HG02884 (cell line): ENCODE measurements at regions not wholly inside any gene's neighbourhood (a gene's known extent, or its start where the extent isn't known, plus 50 kb on each side); places are given as distances from the start of the nearest gene placed in this dataset.
"Not testable (repeated sequence)": the region's sequence is repeated elsewhere in the genome, so short reads cannot be mapped to it uniquely, and the experiment has no call there.

Experiments used
- ATAC-seq: cut with Tn5 transposase; IDR thresholded peaks from one replicate; pipeline ENCODE4 v1.9.1; 2021; ENCODE audit warnings: mild to moderate bottlenecking, moderate library complexity; ENCODE audit not compliant: unreplicated experiment

DNA sequence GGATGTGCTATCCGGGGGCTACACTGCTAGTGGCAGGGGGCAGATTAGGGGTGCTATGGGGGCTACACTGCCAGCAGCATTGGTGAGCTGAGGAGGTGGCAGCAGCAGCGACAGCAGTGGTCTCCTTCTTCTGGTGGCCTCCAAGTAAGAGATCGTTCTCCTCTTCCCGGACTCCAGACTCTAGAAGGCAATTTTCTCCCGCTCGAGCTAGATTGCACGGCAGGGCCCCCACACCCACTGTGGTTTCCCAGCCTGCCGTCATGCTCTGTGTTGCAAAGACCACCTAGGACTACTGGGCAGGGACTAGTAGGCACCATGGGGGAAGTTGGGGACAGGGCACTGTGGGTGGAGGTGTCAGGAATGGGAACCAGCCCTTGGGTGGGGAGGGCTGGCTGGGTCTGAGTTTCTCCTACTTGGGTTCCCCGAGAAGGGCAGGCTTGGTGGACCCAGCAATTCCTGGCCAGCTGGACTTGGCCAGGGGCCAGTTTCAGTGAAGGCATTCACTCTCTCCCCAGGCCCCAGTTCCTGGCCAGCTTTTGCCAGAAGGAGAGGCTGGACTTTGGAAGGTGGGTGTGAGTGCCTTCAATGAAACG, 203.4 kb upstream of the WSB1 start:
- not testable (repeated sequence) for ATAC-seq

DNA sequence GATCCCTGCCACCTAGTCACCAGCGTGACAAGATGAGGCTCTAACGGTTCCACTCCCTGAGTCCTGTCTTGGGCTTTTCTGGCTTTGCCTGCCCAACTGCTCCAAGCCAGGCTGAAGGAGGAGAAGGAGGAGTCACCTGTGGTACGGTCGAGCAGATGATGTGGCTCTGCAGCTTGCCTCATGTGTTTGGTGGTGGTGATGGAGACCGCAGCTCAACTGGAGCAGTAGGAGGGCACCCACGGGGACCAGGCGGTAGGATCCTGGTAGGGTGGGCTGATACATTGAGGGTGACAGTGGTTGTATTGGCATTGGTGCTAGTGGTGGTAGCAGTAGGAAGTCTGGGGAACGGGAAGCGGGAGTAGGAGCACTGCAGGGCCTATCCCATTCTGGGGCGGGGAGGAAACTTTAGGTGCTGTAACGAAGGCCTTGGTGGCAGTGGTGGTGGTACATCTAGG, 202.8 kb upstream of the WSB1 start:
- no peak for ATAC-seq

GRCh38 chr17:27094179-27094578, 199.7 kb upstream of the WSB1 start:
- ATAC-seq, result not testable (repeated sequence)

GRCh38 chr17:27095821-27096220, 198.1 kb upstream of the WSB1 start:
- not testable (repeated sequence) for ATAC-seq

DNA sequence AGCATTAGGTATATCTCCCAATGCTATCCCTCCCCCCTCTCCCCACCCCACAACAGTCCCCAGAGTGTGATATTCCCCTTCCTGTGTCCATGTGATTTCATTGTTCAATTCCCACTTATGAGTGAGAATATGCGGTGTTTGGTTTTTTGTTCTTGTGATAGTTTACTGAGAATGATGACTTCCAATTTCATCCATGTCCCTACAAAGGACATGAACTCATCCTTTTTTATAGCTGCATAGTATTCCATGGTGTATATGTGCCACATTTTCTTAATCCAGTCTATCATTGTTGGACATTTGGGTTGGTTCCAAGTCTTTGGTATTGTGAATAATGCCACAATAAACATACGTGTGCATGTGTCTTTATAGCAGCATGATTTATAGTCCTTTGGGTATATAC, 194.6 kb upstream of the WSB1 start:
- ATAC-seq, result not testable (repeated sequence)

- ATAC-seq, result not testable (repeated sequence)
Measured at GRCh38 chr17:27104605-27105221, 189.2 kb upstream of the WSB1 start.

DNA sequence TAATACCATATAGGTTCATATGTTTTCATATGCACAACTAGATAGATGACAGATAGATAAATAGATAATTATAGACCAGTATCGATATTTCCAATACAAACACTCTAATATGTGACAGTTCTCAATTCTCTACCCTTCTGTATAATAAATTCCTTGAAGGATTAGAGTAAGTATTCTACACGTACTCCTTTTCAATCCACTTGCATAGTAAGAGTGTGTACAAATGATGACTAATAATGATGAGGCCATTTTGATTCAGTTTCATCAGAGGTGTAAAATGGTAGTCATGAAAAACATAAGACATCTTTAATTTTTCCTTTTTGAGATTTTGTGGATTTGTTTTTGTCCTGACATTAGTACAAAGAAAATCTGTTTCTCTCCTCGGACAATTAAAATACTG, 188.3 kb upstream of the WSB1 start:
- ATAC-seq, result no peak

DNA sequence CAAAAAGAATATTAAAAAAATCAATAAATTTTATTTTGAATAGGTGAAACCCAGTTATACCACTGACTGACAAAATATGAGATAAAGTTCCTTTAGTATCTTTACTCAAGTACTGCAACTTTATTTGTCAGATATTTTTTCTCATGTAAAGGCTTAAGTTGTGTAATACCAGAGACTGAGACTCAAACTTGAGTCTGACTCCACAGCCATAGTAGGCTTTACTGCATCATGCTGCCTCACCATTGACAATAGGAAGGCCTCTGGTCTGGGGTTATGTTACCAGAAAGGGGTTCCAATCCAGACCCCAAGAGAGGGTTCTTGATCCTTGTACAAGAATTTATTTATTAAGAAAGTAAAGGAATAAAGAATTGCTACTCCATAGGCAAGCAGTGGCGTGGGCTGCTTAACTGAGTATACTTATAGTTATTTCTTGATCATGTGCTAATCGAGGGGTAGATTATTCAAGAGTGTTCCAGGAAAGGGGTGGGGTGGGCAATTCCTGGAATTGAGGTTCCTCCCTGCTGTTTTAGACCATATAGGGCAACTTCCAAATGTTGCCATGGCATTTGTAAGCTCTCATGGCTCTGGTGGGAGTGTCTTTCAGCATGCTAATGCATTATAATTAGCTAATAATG, 187.4 kb upstream of the WSB1 start:
- ATAC-seq, result no peak

- ATAC-seq, result no peak
Measured at GRCh38 chr17:27106982-27107360, 186.9 kb upstream of the WSB1 start.

DNA sequence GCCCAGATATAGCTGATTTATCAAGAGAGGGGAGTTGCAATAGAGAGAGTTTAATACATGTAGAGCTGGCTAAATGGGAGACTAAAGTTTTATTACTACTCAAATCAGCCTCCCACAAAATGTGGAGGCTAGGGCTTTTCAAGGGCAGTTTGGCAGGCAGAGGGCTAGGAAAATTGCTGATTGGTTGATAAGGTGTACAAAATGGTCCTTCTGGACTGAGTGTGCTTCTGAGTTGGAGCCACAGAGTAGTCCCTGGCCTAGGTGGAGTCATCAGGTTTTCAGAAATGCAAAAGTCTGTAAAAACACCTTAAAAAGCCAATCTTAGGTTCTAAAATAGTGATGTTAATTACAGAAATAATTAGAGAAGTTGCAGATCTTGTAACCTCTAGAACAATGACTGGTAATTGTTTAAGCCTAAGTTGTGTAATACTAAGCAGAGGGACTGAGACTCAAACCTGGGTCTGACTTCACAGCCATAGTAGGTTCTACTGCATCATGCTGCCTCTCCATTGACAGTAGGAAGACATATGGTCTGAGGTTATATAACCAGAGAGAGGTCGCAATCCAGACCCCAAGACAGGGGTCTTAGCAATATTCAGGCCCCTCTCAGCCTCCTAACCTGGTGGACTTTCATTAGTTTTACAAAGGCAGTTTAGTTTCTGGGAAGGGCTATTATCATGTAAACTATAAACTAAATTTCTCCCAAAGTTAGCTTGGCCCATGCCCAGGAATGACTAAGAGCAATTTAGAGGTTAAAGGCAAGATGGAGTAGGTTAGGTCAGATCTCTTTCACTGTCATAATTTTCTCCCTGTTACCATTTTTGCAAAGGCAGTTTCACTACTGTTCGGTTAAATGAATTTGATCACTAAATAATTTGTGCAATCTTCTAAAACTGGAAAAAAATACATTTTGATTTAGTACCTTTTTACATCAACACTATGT, 186.3 kb upstream of the WSB1 start:
- not testable (repeated sequence) for ATAC-seq

- no peak for ATAC-seq
Measured at GRCh38 chr17:27109346-27109745, 184.6 kb upstream of the WSB1 start.

DNA sequence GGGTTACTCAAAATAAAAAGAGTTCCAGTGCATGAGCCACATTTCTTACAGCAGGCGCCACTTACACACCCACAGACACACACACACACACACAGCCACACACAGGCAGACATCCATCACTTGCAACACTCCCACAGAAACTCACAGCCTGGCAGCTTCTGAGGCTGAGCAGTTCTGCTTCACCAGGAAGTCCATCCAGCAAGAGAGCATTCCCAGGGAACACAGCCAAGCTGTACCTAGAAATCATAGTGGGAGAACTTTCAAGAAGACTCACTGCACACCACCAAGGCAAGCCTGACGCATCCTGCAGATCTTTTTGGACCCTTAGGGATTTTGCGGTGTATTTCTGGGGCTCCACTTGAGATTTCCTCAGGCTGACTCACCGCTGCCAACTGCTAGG, 140.9 kb upstream of the WSB1 start:
- no peak for ATAC-seq

DNA sequence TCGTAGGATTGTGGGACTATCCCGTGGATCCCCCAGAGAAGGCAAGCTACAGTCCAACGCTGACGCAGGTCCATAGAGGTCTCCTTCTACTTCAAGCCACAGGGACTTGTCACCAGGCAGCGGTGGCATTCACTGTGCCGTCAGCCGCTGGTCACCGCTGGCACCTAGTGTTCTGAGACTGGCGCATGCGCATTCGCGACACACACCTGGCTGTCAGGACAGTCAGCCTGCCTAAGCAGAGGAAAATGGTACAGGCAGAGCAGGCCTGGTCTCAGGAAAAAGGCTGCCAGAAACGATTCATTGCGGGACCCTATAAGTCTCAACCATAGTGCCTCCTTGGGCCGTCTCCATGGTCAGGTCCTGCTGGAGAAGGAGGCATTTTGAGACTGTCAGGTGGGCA, 138.0 kb upstream of the WSB1 start:
- no peak for ATAC-seq

DNA sequence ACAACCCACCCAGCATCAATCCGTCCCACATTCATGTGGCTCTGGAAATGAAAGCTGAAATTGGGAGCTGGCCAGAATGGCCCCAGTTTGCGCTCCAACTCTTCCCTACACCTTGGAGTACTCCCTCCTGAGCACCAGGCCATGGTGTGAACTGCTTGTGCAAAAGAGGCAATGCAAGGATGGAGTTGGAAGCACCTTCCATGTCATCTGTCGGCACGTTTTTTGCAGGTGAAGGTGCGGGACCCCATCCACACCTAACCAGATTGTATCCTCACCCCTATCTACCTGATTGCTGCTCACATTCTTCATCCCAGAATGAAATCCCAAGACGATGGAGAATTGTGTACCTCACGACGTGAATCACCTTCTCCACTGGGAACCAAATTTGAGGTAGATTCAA, 136.6 kb upstream of the WSB1 start:
- no peak for ATAC-seq

GRCh38 chr17:27157898-27158297, 136.0 kb upstream of the WSB1 start:
- no peak for ATAC-seq

- no peak for ATAC-seq
Measured at GRCh38 chr17:27158382-27158781, 135.5 kb upstream of the WSB1 start.

- no peak for ATAC-seq
Measured at GRCh38 chr17:27180322-27180721, 113.6 kb upstream of the WSB1 start.

DNA sequence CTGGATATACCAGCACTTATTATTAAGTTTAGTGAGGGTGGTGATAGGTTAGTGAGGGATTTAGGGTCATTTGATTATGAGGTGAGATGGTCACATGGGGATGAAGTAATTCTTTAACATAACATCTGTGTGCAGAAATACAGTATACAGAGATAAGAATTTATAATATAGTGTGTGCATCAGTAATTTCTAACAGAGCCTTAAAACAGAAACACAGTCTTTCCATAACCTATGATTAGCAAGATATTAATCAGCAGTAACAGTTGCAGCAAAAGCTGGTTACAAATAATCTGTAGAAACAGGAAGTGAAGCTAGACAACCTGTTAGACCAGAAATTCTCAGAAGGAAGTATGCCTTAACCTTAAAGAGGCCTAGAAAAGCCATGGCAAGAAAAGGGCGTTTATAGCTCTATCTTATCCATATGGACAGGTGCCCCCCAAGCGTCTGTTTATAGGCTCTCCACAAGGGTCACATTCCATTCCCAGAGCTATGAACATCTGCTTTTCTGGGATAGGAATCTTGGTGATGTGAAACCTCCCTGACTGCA, 112.5 kb upstream of the WSB1 start:
- ATAC-seq, result not testable (repeated sequence)

DNA sequence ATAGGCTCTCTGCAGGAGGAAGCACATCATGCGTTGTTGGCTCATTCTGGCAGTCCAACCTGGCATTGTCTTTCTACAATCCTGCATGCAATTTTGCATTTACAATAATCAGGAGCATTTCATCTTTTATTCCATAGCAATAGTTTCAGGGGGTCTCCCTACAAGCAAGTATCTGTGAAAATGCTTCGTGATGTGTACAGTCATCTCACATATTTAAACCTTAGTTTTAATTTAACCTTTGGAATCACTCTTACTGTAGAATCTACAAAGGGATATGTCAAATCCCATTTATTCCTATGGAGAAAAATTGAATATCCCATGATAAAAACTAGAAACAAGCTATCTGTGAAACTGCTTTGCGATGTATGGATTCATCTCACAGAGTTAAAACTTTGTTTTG, 112.0 kb upstream of the WSB1 start:
- no peak for ATAC-seq

DNA sequence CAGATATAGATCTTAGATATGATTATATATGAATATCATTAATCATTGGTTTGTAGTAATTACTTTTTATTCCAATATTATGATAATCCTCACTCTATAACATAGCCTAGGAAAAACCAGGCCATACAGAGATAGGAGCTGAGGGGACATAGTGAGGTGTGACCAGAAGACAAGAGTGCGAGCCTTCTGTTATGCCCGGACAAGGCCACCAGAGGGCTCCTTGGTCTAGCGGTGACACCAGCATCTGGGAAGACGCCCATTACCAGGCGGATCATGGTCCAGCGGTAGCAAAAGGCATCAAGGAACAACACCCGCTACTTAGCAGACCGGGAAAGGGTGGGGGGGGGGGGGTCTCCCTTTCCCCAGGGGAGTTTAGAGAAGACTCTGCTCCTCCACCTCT, 96.4 kb upstream of the WSB1 start:
- not testable (repeated sequence) for ATAC-seq

DNA sequence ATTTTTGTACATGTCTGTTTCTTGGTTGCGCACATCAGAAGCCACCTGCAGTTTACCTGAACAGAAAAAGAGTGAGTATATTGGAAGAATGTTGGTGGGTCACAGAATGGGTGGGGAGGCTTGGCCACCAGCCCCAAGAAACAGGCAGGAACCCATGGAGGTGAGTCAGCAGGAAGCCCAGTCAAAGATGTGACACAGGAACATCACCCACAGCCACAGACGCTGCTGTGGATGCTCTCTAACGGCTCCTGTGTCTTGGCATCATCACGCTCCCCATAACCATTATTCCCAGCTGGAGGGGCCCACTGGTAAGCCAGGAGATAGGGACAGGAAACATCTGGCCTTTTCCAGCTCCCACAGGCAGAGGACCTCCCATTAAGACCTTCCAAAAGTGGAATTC, 94.0 kb upstream of the WSB1 start:
- ATAC-seq, result no peak
